Liver (tissue), 7 donors: ENCODE measurements at regions not wholly inside any gene's neighbourhood (a gene's known extent, or its start where the extent isn't known, plus 50 kb on each side); places are given as distances from the start of the nearest gene placed in this dataset.

ENCODE experiments used
- DNase-seq: peaks from one replicate; pipeline ENCODE4 v3.0.0-alpha.2; 2017; ENCODE audit warnings: low spot score
- H3K27ac ChIP-seq, 2 donors: one replicate each; pipeline ENCODE4 v1.7.0; 2013; ENCODE audit warnings: inconsistent platforms in 2 of 2, low read length in 2 of 2, control low read depth in 1 of 2, low read depth in 1 of 2, mild to moderate bottlenecking in 1 of 2
- H3K27me3 ChIP-seq, 4 donors: one replicate each; pipeline versions ENCODE4 v1.6.1 to v1.7.0; 2013; ENCODE audit warnings: low read length in 3 of 4, inconsistent platforms in 1 of 4, mild to moderate bottlenecking in 1 of 4, moderate library complexity in 1 of 4; ENCODE audit not compliant: control insufficient read depth in 4 of 4, insufficient read depth in 4 of 4
- H3K36me3 ChIP-seq, 4 donors: one replicate each; pipeline versions ENCODE4 v1.6.1 to v1.7.0; 2013; ENCODE audit warnings: low read length in 3 of 4, mild to moderate bottlenecking in 3 of 4, low read depth in 1 of 4, moderate library complexity in 1 of 4; ENCODE audit not compliant: control insufficient read depth in 4 of 4, insufficient read depth in 3 of 4
- H3K4me1 ChIP-seq, 4 donors: one replicate each; pipeline versions ENCODE4 v1.6.1 to v1.7.0; 2013; ENCODE audit warnings: low read length in 3 of 4, mild to moderate bottlenecking in 3 of 4, moderate library complexity in 1 of 4; ENCODE audit not compliant: control insufficient read depth in 4 of 4, insufficient read depth in 4 of 4
- H3K4me3 ChIP-seq, 3 donors: one replicate each; pipeline versions ENCODE4 v1.6.1 to v1.7.0; 2013; ENCODE audit warnings: low read length in 3 of 3, control low read depth in 1 of 3, low read depth in 1 of 3, mild to moderate bottlenecking in 1 of 3
- H3K9ac ChIP-seq, 2 donors: one replicate each; pipeline ENCODE4 v1.7.0; 2013; ENCODE audit warnings: low read length in 2 of 2, mild to moderate bottlenecking in 2 of 2, moderate library complexity in 2 of 2, control low read depth in 1 of 2, low read depth in 1 of 2
- H3K9me3 ChIP-seq, 4 donors: one replicate each; pipeline versions ENCODE4 v1.6.1 to v1.7.0; 2013; ENCODE audit warnings: low read length in 3 of 4; ENCODE audit not compliant: control insufficient read depth in 4 of 4
- EGR1 ChIP-seq, 2 donors: IDR thresholded peaks; 2 replicates each; pipeline ENCODE4 v1.6.1; 2016 to 2018; ENCODE audit warnings: antibody characterized with exemption in 2 of 2, low read depth in 2 of 2
- FOXA2 ChIP-seq: IDR thresholded peaks from 2 replicates; pipeline ENCODE4 v1.6.1; 2016; ENCODE audit warnings: antibody characterized with exemption
- GABPA ChIP-seq, 2 donors: IDR thresholded peaks in 1 of 2; conservative IDR thresholded peaks in 1 of 2; 2 replicates each; pipeline ENCODE4 v1.6.1; 2016; ENCODE audit warnings: antibody characterized with exemption in 2 of 2, mild to moderate bottlenecking in 1 of 2, moderate library complexity in 1 of 2
- HNF4G ChIP-seq: IDR thresholded peaks from 2 replicates; pipeline ENCODE4 v1.6.1; 2016; ENCODE audit warnings: antibody characterized with exemption
- JUND ChIP-seq, 2 donors: IDR thresholded peaks; 2 replicates each; pipeline ENCODE4 v1.6.1; 2016; ENCODE audit warnings: antibody characterized with exemption in 2 of 2
- RAD21 ChIP-seq, 2 donors: IDR thresholded peaks; 2 replicates each; pipeline ENCODE4 v1.6.1; 2016; ENCODE audit warnings: antibody characterized with exemption in 2 of 2, mild to moderate bottlenecking in 2 of 2
- RXRA ChIP-seq, 2 donors: IDR thresholded peaks; 2 replicates each; pipeline ENCODE4 v1.6.1; 2017 to 2018; ENCODE audit warnings: antibody characterized with exemption in 2 of 2, mild to moderate bottlenecking in 1 of 2
- SP1 ChIP-seq: IDR thresholded peaks from 2 replicates; pipeline ENCODE4 v1.6.1; 2018; ENCODE audit warnings: antibody characterized with exemption, mild to moderate bottlenecking
- YY1 ChIP-seq: IDR thresholded peaks from 2 replicates; pipeline ENCODE4 v1.6.1; 2016; ENCODE audit warnings: antibody characterized with exemption, mild to moderate bottlenecking
- WGBS: extraction: QIAGEN DNeasy Blood & Tissue Kit; methylation state at CpG from one replicate; pipeline ENCODE4 v1.1.7; 2013; 5-methylcytosine and 5-hydroxymethylcytosine counted together
- TF ChIP-seq, protein P1 (sequence below): IDR thresholded peaks from 2 replicates; pipeline ENCODE4 v1.6.1; 2016; ENCODE audit warnings: antibody characterized with exemption
- TF ChIP-seq, protein P2 (sequence below): IDR thresholded peaks from 2 replicates; pipeline ENCODE4 v1.6.1; 2016; ENCODE audit warnings: antibody characterized with exemption, mild to moderate bottlenecking
- TF ChIP-seq, protein P3 (sequence below): IDR thresholded peaks from 2 replicates; pipeline ENCODE4 v1.6.1; 2016; ENCODE audit warnings: antibody characterized with exemption
- donor health status: healthy.
- donor health status: healthy.
- donor health status: healthy.
- donor health status: healthy.

DNA sequence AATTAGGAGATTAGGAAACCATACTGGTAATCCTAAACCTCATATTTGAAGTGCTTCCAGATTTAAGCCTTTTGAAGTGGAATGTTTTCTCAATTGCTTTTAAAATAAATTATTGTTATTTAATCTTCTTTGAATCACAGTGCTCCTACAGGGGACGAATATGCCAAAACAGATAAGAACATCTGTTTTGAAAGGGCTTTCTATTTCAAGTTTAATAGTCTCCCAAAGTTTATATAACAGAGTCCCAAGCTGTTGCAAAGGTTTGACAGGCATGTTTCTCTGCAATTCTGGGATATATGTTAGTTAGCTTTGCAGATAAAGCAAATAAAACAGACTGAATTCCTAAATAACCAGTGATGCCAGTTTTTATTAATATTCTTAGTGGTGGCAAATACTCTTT lies 803.7 kb downstream of the TLE4 start:
- Histone ChIP-seq H3K27me3 (no peaks in the 10 kb centered on the region), H3K9me3 (no peaks in the 10 kb centered on the region), H3K4me3 (no peak overlapping the region), H3K36me3 (no peaks in the 10 kb centered on the region), H3K27ac (no peak overlapping the region), H3K4me1 (no peaks in the 10 kb centered on the region), H3K9ac (no peak overlapping the region)
- no peak for DNase-seq
- TF ChIP-seq, protein P1, sequence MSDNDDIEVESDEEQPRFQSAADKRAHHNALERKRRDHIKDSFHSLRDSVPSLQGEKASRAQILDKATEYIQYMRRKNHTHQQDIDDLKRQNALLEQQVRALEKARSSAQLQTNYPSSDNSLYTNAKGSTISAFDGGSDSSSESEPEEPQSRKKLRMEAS, result no peak
- no peak for TF ChIP-seq YY1
- no peak for TF ChIP-seq GABPA (IDR thresholded peaks at IDR 0.05 in 1 of 2, conservative IDR thresholded peaks at IDR 0.05 in 1 of 2)
- TF ChIP-seq FOXA2, result no peak
- TF ChIP-seq RAD21 (IDR thresholded peaks at IDR 0.05), result no peak
- TF ChIP-seq HNF4G, result no peak
- TF ChIP-seq, protein P2, sequence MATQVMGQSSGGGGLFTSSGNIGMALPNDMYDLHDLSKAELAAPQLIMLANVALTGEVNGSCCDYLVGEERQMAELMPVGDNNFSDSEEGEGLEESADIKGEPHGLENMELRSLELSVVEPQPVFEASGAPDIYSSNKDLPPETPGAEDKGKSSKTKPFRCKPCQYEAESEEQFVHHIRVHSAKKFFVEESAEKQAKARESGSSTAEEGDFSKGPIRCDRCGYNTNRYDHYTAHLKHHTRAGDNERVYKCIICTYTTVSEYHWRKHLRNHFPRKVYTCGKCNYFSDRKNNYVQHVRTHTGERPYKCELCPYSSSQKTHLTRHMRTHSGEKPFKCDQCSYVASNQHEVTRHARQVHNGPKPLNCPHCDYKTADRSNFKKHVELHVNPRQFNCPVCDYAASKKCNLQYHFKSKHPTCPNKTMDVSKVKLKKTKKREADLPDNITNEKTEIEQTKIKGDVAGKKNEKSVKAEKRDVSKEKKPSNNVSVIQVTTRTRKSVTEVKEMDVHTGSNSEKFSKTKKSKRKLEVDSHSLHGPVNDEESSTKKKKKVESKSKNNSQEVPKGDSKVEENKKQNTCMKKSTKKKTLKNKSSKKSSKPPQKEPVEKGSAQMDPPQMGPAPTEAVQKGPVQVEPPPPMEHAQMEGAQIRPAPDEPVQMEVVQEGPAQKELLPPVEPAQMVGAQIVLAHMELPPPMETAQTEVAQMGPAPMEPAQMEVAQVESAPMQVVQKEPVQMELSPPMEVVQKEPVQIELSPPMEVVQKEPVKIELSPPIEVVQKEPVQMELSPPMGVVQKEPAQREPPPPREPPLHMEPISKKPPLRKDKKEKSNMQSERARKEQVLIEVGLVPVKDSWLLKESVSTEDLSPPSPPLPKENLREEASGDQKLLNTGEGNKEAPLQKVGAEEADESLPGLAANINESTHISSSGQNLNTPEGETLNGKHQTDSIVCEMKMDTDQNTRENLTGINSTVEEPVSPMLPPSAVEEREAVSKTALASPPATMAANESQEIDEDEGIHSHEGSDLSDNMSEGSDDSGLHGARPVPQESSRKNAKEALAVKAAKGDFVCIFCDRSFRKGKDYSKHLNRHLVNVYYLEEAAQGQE, result no peak
- TF ChIP-seq SP1, result no peak
- whole genome bisulfite sequencing, result 49% methylated on average over 1 of the region's 1 CpG

DNA sequence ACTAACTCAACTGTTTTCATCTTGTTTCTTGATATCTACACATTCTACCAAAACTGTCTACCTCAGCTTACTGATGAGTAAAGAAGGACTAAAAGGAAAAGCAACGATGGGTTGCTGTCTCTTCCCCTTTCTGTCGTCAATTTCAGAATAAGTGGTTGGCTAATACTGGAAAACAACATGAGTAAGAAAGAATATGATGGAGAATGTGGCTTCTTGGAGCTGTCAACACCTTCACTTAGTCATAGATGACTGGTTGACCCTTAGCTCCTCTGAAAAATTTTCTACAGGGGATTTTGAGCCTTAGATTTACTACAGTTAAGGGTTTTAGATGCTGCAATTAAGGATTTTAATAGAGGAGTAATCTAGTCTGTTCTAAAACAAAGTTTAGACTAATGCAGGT lies 797.9 kb downstream of the TLE4 start:
- Histone ChIP-seq H3K9ac (no peak overlapping the region), H3K36me3 (no peaks in the 10 kb centered on the region), H3K4me3 (no peak overlapping the region), H3K4me1 (no peaks in the 10 kb centered on the region), H3K27me3 (no peaks in the 10 kb centered on the region), H3K27ac (no peak overlapping the region), H3K9me3 (peaks cover 0 to 4% (median 0%) of the 10 kb centered on the region in 4 donors)
- no peak for DNase-seq
- no peak for TF ChIP-seq FOXA2
- TF ChIP-seq, protein P3, sequence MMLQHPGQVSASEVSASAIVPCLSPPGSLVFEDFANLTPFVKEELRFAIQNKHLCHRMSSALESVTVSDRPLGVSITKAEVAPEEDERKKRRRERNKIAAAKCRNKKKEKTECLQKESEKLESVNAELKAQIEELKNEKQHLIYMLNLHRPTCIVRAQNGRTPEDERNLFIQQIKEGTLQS, result no peak
- TF ChIP-seq RXRA (IDR thresholded peaks at IDR 0.05), result no peak
- no peak for TF ChIP-seq YY1
- TF ChIP-seq, protein P2, result no peak
- no peak for TF ChIP-seq JUND (IDR thresholded peaks at IDR 0.05)
- TF ChIP-seq EGR1 (IDR thresholded peaks at IDR 0.05; ENCODE audit: low read depth in 2 of 2), result no peak
- no peak for TF ChIP-seq GABPA (IDR thresholded peaks at IDR 0.05 in 1 of 2, conservative IDR thresholded peaks at IDR 0.05 in 1 of 2)
- 70% methylated on average over 2 of the region's 2 CpGs for WGBS
